MM.1S (cell line): ENCODE measurements at regions not wholly inside any gene's neighbourhood (a gene's known extent, or its start where the extent isn't known, plus 50 kb on each side); places are given as distances from the start of the nearest gene placed in this dataset.

ENCODE experiments used
- DNase-seq: peaks from one replicate; pipeline ENCODE4 v3.0.0-alpha.2; 2015
- H2AFZ ChIP-seq: fragments of 300-600 bp; sonication (generic); 2 replicates; pipeline ENCODE4 v1.6.0; 2016; ENCODE audit warnings: antibody characterized with exemption, low read length
- H3F3A ChIP-seq: fragments of 300-600 bp; sonication (generic); 2 replicates; pipeline ENCODE4 v1.6.1; 2016; ENCODE audit warnings: mild to moderate bottlenecking, antibody characterized with exemption, low read length, moderate library complexity, mixed read lengths; ENCODE audit not compliant: insufficient read depth
- H3K27ac ChIP-seq: fragments of 300-600 bp; sonication (generic); 2 replicates; pipeline ENCODE4 v1.5.1; 2016; ENCODE audit warnings: mild to moderate bottlenecking, low read length
- H3K27me3 ChIP-seq: fragments of 300-600 bp; sonication (generic); replicated peaks from 2 replicates; pipeline ENCODE4 v1.6.0; 2016; ENCODE audit warnings: low read length; ENCODE audit not compliant: insufficient read depth
- H3K36me3 ChIP-seq: fragments of 300-600 bp; sonication (generic); replicated peaks from 2 replicates; pipeline ENCODE4 v1.6.1; 2016; ENCODE audit warnings: mild to moderate bottlenecking, low read length, mixed read lengths; ENCODE audit not compliant: insufficient read depth
- H3K4me1 ChIP-seq: fragments of 300-600 bp; sonication (generic); 2 replicates; pipeline ENCODE4 v1.6.1; 2016; ENCODE audit warnings: low read length, mixed read lengths
- H3K4me2 ChIP-seq: fragments of 300-600 bp; sonication (generic); 2 replicates; pipeline ENCODE4 v1.6.0; 2016; ENCODE audit warnings: low read depth, low read length
- H3K4me3 ChIP-seq: fragments of 300-600 bp; sonication (generic); 2 replicates; pipeline ENCODE4 v1.5.1; 2016; ENCODE audit warnings: low read length, mixed read lengths
- H3K79me2 ChIP-seq: fragments of 300-600 bp; sonication (generic); 2 replicates; pipeline ENCODE4 v1.6.1; 2016; ENCODE audit warnings: mixed run types, low read length, mixed read lengths
- H3K9ac ChIP-seq: fragments of 300-600 bp; sonication (generic); 2 replicates; pipeline ENCODE4 v1.6.1; 2016; ENCODE audit warnings: low read length, mixed read lengths
- H3K9me2 ChIP-seq: fragments of 300-600 bp; sonication (generic); replicated peaks from 2 replicates; pipeline ENCODE4 v1.6.1; 2016; ENCODE audit warnings: mild to moderate bottlenecking, low read length, mixed read lengths; ENCODE audit not compliant: insufficient read depth
- H3K9me3 ChIP-seq: fragments of 300-600 bp; sonication (generic); replicated peaks from 2 replicates; pipeline ENCODE4 v1.6.1; 2016; ENCODE audit warnings: mild to moderate bottlenecking, low read length, mixed read lengths; ENCODE audit not compliant: insufficient read depth
- H4K20me1 ChIP-seq: fragments of 300-600 bp; sonication (generic); 2 replicates; pipeline ENCODE4 v1.6.1; 2016; ENCODE audit warnings: mild to moderate bottlenecking, low read length, moderate library complexity, mixed read lengths; ENCODE audit not compliant: insufficient read depth
- EZH2 ChIP-seq: fragments of 300-600 bp; sonication (generic); optimal IDR thresholded peaks from 2 replicates; pipeline ENCODE3; 2017; ENCODE audit warnings: low read depth, mild to moderate bottlenecking, antibody characterized with exemption, low read length, mixed read lengths
- EZH2phosphoT487 ChIP-seq: fragments of 300-600 bp; sonication (generic); IDR thresholded peaks from 2 replicates; pipeline ENCODE4 v1.6.1; 2018; ENCODE audit warnings: antibody characterized with exemption, low read length
- TF ChIP-seq, protein P1 (sequence below): fragments of 300-600 bp; sonication (generic); IDR thresholded peaks from 2 replicates; pipeline ENCODE4 v1.5.1; 2016; ENCODE audit warnings: antibody characterized with exemption, low read length, mixed read lengths

DNA sequence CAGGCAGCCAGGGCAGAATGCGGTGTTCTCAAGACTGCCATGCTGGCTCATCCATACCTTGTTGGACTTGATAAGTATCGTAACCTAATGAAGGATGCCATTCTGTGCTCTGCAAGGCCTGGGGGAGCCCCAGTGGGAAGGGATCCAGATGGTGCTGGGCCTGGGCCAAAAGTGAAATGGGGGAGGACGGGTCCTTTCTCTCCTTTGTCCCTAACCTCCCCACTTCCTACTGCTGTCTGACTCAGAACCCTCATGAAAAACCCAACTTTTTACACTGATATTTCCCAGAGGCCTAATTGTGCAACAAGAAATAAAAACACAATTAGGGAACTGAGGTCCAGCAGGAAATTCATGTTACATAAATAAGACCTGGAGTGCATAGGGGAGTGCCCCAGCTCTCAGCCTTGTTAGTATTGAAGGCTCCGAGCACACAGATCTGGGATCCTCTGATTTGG lies 193.7 kb upstream of the SVIL start:
- TF ChIP-seq EZH2 (no peak), EZH2phosphoT487 (no peak)
- TF ChIP-seq, protein P1, sequence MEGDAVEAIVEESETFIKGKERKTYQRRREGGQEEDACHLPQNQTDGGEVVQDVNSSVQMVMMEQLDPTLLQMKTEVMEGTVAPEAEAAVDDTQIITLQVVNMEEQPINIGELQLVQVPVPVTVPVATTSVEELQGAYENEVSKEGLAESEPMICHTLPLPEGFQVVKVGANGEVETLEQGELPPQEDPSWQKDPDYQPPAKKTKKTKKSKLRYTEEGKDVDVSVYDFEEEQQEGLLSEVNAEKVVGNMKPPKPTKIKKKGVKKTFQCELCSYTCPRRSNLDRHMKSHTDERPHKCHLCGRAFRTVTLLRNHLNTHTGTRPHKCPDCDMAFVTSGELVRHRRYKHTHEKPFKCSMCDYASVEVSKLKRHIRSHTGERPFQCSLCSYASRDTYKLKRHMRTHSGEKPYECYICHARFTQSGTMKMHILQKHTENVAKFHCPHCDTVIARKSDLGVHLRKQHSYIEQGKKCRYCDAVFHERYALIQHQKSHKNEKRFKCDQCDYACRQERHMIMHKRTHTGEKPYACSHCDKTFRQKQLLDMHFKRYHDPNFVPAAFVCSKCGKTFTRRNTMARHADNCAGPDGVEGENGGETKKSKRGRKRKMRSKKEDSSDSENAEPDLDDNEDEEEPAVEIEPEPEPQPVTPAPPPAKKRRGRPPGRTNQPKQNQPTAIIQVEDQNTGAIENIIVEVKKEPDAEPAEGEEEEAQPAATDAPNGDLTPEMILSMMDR: no peak
- H3K9ac ChIP-seq: no peak overlapping the region

DNA sequence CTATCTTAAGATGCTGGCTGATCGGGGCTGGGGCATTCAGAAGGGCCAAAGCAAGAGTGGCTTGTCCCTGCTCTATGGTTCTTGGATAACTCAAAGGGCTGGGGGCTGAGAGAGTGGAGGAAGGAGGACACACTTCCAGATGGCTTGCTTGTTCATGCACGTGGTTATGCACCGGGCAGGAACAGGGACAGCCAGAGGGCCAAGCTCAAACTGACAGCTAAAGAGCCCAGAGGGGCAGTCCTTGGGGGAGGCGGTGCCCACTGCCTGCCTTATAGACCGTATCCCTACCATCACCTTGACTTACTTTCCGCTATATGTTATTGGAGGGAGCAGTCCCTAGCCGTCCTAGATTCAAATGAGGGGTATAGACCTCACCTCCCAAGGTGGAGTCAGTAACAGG lies 192.7 kb upstream of the SVIL start:
- Histone ChIP-seq H3K9ac (no peak overlapping the region), H3K27me3 (no peaks in the 10 kb centered on the region), H3K36me3 (no peaks in the 10 kb centered on the region), H3K9me2 (no peaks in the 10 kb centered on the region), H3K79me2 (no peaks in the 10 kb centered on the region), H3K4me2 (no peak overlapping the region), H2AFZ (no peak overlapping the region), H3F3A (no peaks in the 10 kb centered on the region), H3K9me3 (no peaks in the 10 kb centered on the region), H3K4me3 (no peak overlapping the region), H3K27ac (no peak overlapping the region), H4K20me1 (no peaks in the 10 kb centered on the region), H3K4me1 (no peaks in the 10 kb centered on the region)
- DNase-seq: no peak
- TF ChIP-seq, protein P1: no peak
- TF ChIP-seq EZH2 (no peak), EZH2phosphoT487 (no peak)

More for the DNA sequence above, 193.7 kb upstream of the SVIL start:
- Histone ChIP-seq H3K9me3 (no peaks in the 10 kb centered on the region), H3K27ac (no peak overlapping the region), H2AFZ (no peak overlapping the region), H3K27me3 (no peaks in the 10 kb centered on the region), H3K4me1 (no peaks in the 10 kb centered on the region), H3K9me2 (no peaks in the 10 kb centered on the region), H3F3A (no peaks in the 10 kb centered on the region), H3K79me2 (no peaks in the 10 kb centered on the region), H3K36me3 (no peaks in the 10 kb centered on the region), H3K4me3 (no peak overlapping the region), H4K20me1 (no peaks in the 10 kb centered on the region), H3K4me2 (no peak overlapping the region)
- no peak for DNase-seq

DNA sequence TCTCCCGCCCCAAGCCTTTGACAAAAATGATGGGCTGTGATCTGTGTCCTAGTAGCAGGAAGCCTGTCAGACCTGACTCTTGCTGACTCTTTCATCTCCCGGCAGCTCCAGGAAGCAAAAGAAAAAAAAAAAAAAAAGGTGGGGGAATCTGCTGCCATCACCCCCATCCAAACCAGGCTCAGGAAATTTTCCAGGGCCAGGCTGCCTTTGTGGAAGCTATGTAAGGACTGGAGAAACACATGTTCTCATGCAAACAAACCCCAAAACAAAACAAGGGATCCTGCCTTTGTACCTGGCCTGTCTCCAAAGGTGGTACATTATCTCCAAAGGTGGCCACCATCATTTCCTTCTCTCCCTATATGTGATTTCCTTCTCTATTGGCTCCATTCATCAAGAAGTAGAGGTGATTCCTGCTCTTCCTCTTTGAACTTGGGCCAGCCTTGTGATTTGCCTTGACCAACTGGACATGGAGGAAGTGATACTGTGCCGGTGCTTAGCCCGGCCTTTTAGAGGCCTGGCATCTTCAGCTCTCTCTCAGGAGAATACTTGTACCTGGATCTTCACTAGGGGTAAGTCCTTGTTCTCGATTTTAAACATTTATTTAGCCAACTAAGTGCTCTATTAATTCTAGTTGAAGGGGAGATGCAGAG lies 192.2 kb upstream of the SVIL start:
- Histone ChIP-seq H3F3A (no peaks in the 10 kb centered on the region), H3K36me3 (no peaks in the 10 kb centered on the region), H3K27ac (no peak overlapping the region), H3K79me2 (no peaks in the 10 kb centered on the region), H2AFZ (no peak overlapping the region), H3K9me2 (no peaks in the 10 kb centered on the region), H3K9me3 (no peaks in the 10 kb centered on the region), H3K4me3 (no peak overlapping the region), H3K4me2 (no peak overlapping the region), H3K9ac (no peak overlapping the region), H4K20me1 (no peaks in the 10 kb centered on the region), H3K27me3 (no peaks in the 10 kb centered on the region), H3K4me1 (no peaks in the 10 kb centered on the region)
- TF ChIP-seq EZH2 (no peak), EZH2phosphoT487 (no peak)
- TF ChIP-seq, protein P1: no peak
- no peak for DNase-seq
